OCI-LY7 (cell line): ENCODE measurements at regions not wholly inside any gene's neighbourhood (a gene's known extent, or its start where the extent isn't known, plus 50 kb on each side); places are given as distances from the start of the nearest gene placed in this dataset.

ENCODE experiments used
- CTCF ChIP-seq: fragments of 200-600 bp; sonication (generic); conservative IDR thresholded peaks from 2 replicates; pipeline ENCODE4 v1.5.1; 2014; ENCODE audit warnings: mild to moderate bottlenecking, antibody characterized with exemption, low read length, moderate library complexity, mixed read lengths
- EZH2phosphoT487 ChIP-seq: fragments of 200-600 bp; sonication (generic); IDR thresholded peaks from 2 replicates; pipeline ENCODE4 v1.6.1; 2018; ENCODE audit warnings: low read depth, borderline replicate concordance, mild to moderate bottlenecking, mixed run types, antibody characterized with exemption, low read length, moderate library complexity, mixed read lengths

GRCh38 chr3:148020861-148021260, 611.7 kb downstream of the ZIC1 start:
- no peak for TF ChIP-seq CTCF
- TF ChIP-seq EZH2phosphoT487: no peak
